ENCODE measurements at regions not wholly inside any gene's neighbourhood (a gene's known extent, or its start where the extent isn't known, plus 50 kb on each side); places are given as distances from the start of the nearest gene placed in this dataset.

DNA sequence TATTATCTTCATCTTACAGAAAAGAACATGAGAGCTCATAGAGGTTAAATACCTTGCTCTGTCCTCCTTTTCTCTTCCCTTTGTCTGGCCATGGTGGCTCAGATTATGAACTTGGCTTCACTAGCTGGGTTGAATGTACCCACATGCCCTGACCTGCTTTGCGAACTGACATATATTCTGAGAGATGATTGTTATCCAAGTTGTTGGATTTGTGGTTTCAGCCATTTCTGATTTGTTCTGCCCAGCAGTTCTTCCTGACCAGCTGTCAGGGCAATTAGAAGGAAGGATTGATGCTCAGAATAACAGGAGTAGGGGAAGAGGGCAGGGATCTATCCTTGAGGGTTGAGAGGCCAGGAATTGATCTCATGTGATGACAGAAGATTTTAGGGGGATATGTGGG, 236.8 kb upstream of the FAM98A start (continued):
- TF ChIP-seq, protein P1, sequence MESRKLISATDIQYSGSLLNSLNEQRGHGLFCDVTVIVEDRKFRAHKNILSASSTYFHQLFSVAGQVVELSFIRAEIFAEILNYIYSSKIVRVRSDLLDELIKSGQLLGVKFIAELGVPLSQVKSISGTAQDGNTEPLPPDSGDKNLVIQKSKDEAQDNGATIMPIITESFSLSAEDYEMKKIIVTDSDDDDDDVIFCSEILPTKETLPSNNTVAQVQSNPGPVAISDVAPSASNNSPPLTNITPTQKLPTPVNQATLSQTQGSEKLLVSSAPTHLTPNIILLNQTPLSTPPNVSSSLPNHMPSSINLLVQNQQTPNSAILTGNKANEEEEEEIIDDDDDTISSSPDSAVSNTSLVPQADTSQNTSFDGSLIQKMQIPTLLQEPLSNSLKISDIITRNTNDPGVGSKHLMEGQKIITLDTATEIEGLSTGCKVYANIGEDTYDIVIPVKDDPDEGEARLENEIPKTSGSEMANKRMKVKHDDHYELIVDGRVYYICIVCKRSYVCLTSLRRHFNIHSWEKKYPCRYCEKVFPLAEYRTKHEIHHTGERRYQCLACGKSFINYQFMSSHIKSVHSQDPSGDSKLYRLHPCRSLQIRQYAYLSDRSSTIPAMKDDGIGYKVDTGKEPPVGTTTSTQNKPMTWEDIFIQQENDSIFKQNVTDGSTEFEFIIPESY (IDR thresholded peaks at IDR 0.05): no peak
- TF ChIP-seq HNF4G (IDR thresholded peaks at IDR 0.05): no peak

DNA sequence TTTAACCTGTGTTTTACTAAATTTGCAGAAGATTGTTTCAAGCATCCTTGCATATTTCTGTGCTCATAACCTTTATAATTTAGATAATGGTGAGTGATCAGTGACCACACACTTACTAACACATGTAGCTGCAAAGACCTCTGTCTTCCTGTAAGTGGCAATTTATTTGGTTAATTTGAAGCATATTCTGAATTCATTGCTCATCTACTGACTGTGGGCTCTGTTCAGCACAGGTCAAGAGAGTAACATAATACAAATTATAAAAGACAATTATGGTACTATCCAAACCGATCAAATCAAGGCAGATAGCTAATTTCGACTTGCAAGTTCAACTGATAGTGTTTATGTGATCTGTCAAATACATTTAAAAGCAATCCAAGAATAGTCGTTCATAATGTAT, 223.9 kb upstream of the FAM98A start:
- H3K4me1 ChIP-seq (ENCODE audit: control insufficient read depth in 4 of 4, insufficient read depth in 4 of 4, low read length in 3 of 4): no peaks in the 10 kb centered on the region
- no peaks in the 10 kb centered on the region for H3K36me3 ChIP-seq (ENCODE audit: control insufficient read depth in 4 of 4, insufficient read depth in 3 of 4, low read depth in 1 of 4, low read length in 3 of 4)
- DNase-seq (ENCODE audit: low spot score): no peak
- no peaks in the 10 kb centered on the region for H3K27me3 ChIP-seq (ENCODE audit: control insufficient read depth in 4 of 4, insufficient read depth in 4 of 4, low read length in 3 of 4)
- no peak overlapping the region for H3K9ac ChIP-seq (ENCODE audit: low read depth in 1 of 2, low read length in 2 of 2)
- no peaks in the 10 kb centered on the region for H3K9me3 ChIP-seq (ENCODE audit: control insufficient read depth in 4 of 4, low read length in 3 of 4)
- no peak overlapping the region for H3K4me3 ChIP-seq (ENCODE audit: low read depth in 1 of 3, low read length in 3 of 3)
- H3K27ac ChIP-seq (ENCODE audit: low read depth in 1 of 2, low read length in 2 of 2): no peak overlapping the region
- TF ChIP-seq TAF1 (conservative IDR thresholded peaks at IDR 0.05): no peak
- TF ChIP-seq, protein P2, sequence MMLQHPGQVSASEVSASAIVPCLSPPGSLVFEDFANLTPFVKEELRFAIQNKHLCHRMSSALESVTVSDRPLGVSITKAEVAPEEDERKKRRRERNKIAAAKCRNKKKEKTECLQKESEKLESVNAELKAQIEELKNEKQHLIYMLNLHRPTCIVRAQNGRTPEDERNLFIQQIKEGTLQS (IDR thresholded peaks at IDR 0.05): no peak
- no peak for TF ChIP-seq NR2F2 (IDR thresholded peaks at IDR 0.05)
- TF ChIP-seq HNF4G (IDR thresholded peaks at IDR 0.05): no peak
- no peak for TF ChIP-seq SP1 (IDR thresholded peaks at IDR 0.05)
- TF ChIP-seq FOXA1 (IDR thresholded peaks at IDR 0.05): no peak
- no peak for TF ChIP-seq RAD21 (IDR thresholded peaks at IDR 0.05)
- TF ChIP-seq HNF4A (conservative IDR thresholded peaks at IDR 0.05): no peak
- 70% methylated on average over 3 of the region's 3 CpGs for WGBS

DNA sequence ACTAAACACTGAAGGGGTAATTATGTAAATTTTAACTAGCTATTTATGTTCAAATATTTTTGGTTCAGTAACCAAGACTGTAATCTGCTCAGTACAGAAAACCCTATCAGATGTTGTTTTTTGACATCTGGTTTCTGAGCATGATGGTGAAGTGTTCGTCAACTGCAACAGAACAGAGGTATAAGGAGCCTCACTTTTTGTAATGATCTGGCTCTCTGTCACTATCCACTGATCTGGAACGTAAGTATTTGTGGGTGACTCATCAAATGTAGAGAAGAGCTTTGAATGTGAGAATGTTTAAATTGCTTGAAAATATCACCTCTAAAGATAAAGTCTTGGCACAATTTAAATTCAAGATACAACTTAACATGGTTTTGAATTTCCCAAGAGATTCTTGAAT, 213.6 kb upstream of the FAM98A start:
- no peaks in the 10 kb centered on the region for H3K4me1 ChIP-seq (ENCODE audit: control insufficient read depth in 4 of 4, insufficient read depth in 4 of 4, low read length in 3 of 4)
- TF ChIP-seq, protein P3, sequence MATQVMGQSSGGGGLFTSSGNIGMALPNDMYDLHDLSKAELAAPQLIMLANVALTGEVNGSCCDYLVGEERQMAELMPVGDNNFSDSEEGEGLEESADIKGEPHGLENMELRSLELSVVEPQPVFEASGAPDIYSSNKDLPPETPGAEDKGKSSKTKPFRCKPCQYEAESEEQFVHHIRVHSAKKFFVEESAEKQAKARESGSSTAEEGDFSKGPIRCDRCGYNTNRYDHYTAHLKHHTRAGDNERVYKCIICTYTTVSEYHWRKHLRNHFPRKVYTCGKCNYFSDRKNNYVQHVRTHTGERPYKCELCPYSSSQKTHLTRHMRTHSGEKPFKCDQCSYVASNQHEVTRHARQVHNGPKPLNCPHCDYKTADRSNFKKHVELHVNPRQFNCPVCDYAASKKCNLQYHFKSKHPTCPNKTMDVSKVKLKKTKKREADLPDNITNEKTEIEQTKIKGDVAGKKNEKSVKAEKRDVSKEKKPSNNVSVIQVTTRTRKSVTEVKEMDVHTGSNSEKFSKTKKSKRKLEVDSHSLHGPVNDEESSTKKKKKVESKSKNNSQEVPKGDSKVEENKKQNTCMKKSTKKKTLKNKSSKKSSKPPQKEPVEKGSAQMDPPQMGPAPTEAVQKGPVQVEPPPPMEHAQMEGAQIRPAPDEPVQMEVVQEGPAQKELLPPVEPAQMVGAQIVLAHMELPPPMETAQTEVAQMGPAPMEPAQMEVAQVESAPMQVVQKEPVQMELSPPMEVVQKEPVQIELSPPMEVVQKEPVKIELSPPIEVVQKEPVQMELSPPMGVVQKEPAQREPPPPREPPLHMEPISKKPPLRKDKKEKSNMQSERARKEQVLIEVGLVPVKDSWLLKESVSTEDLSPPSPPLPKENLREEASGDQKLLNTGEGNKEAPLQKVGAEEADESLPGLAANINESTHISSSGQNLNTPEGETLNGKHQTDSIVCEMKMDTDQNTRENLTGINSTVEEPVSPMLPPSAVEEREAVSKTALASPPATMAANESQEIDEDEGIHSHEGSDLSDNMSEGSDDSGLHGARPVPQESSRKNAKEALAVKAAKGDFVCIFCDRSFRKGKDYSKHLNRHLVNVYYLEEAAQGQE (IDR thresholded peaks at IDR 0.05): no peak
- TF ChIP-seq RXRA (IDR thresholded peaks at IDR 0.05) (no peak), EGR1 (IDR thresholded peaks at IDR 0.05; ENCODE audit: low read depth in 2 of 2) (no peak), HNF4A (conservative IDR thresholded peaks at IDR 0.05) (no peak), SP1 (IDR thresholded peaks at IDR 0.05) (no peak), JUND (IDR thresholded peaks at IDR 0.05) (no peak), FOXA2 (IDR thresholded peaks at IDR 0.05) (no peak)
- TF ChIP-seq, protein P2 (IDR thresholded peaks at IDR 0.05): no peak
- 63% methylated on average over 2 of the region's 2 CpGs for WGBS
- no peak overlapping the region for H3K4me3 ChIP-seq (ENCODE audit: low read depth in 1 of 3, low read length in 3 of 3)
- no peak overlapping the region for H3K9ac ChIP-seq (ENCODE audit: low read depth in 1 of 2, low read length in 2 of 2)
- H3K9me3 ChIP-seq (ENCODE audit: control insufficient read depth in 4 of 4, low read length in 3 of 4): no peaks in the 10 kb centered on the region
- DNase-seq (ENCODE audit: low spot score): no peak
- H3K27me3 ChIP-seq (ENCODE audit: control insufficient read depth in 4 of 4, insufficient read depth in 4 of 4, low read length in 3 of 4): no peaks in the 10 kb centered on the region
- H3K36me3 ChIP-seq (ENCODE audit: control insufficient read depth in 4 of 4, insufficient read depth in 3 of 4, low read depth in 1 of 4, low read length in 3 of 4): no peaks in the 10 kb centered on the region
- no peak overlapping the region for H3K27ac ChIP-seq (ENCODE audit: low read depth in 1 of 2, low read length in 2 of 2)
